Iris pigment epithelial cell (primary cell): ENCODE measurements at regions not wholly inside any gene's neighbourhood (a gene's known extent, or its start where the extent isn't known, plus 50 kb on each side); places are given as distances from the start of the nearest gene placed in this dataset.
"Not testable (repeated sequence)": the region's sequence is repeated elsewhere in the genome, so short reads cannot be mapped to it uniquely, and the experiment has no call there.

Experiments
- DNase-seq: peaks from one replicate; pipeline ENCODE4 v3.0.0-alpha.2; 2011; ENCODE audit warnings: low read depth

- no peak for DNase-seq
These were observed 150.7 kb downstream of the BRD1 start for GRCh38 chr22:49676783-49677494.

- DNase-seq: no peak
These were observed 151.4 kb downstream of the BRD1 start for GRCh38 chr22:49676230-49676629.

GRCh38 chr22:49674479-49675050, 153.1 kb downstream of the BRD1 start:
- DNase-seq: no peak

GRCh38 chr22:49673048-49673447, 154.6 kb downstream of the BRD1 start:
- DNase-seq: no peak

- no peak for DNase-seq
These were observed 155.6 kb downstream of the BRD1 start for GRCh38 chr22:49672014-49672516.

- no peak for DNase-seq
These were observed 156.2 kb downstream of the BRD1 start for GRCh38 chr22:49671331-49672013.

GRCh38 chr22:49670456-49671330, 157.0 kb downstream of the BRD1 start:
- DNase-seq: no peak

GRCh38 chr22:49669969-49670455, 157.7 kb downstream of the BRD1 start:
- DNase-seq: not testable (repeated sequence)

GRCh38 chr22:49669427-49669968, 158.2 kb downstream of the BRD1 start:
- DNase-seq: not testable (repeated sequence)

GRCh38 chr22:49668402-49668801, 159.3 kb downstream of the BRD1 start:
- DNase-seq: no peak

GRCh38 chr22:49667236-49667635, 160.4 kb downstream of the BRD1 start:
- DNase-seq: no peak

GRCh38 chr22:49666146-49666809, 161.4 kb downstream of the BRD1 start:
- DNase-seq: no peak

- DNase-seq: no peak
These were observed 162.8 kb downstream of the BRD1 start for GRCh38 chr22:49664891-49665290.

GRCh38 chr22:49664371-49664881, 163.2 kb downstream of the BRD1 start:
- no peak for DNase-seq

GRCh38 chr22:49663823-49664222, 163.8 kb downstream of the BRD1 start:
- no peak for DNase-seq

- DNase-seq: no peak
These were observed 164.4 kb downstream of the BRD1 start for GRCh38 chr22:49663311-49663711.

- no peak for DNase-seq
These were observed 165.0 kb downstream of the BRD1 start for GRCh38 chr22:49662681-49663080.

GRCh38 chr22:49660794-49661781, 166.6 kb downstream of the BRD1 start:
- no peak for DNase-seq

GRCh38 chr22:49660321-49660720, 167.4 kb downstream of the BRD1 start:
- DNase-seq: no peak

GRCh38 chr22:49659924-49660315, 167.8 kb downstream of the BRD1 start:
- DNase-seq: no peak
